Neural cell (in vitro differentiated cells): ENCODE measurements at regions not wholly inside any gene's neighbourhood (a gene's known extent, or its start where the extent isn't known, plus 50 kb on each side); places are given as distances from the start of the nearest gene placed in this dataset.

Source experiments
- EP300 ChIP-seq: fragments of 450-650 bp; conservative IDR thresholded peaks from 2 replicates; pipeline ENCODE4 v1.6.1; 2014; ENCODE audit warnings: antibody characterized with exemption, mild to moderate bottlenecking, moderate library complexity; ENCODE audit not compliant: poor library complexity, severe bottlenecking
- EZH2 ChIP-seq: fragments of 200-600, 300-800 bp; shearing (Covaris generic), sonication (generic); IDR thresholded peaks from 2 replicates; pipeline ENCODE4 v1.6.1; 2014; ENCODE audit warnings: antibody characterized with exemption, low read length, borderline replicate concordance, mild to moderate bottlenecking; ENCODE audit not compliant: insufficient read depth, poor library complexity, severe bottlenecking
- MXI1 ChIP-seq: fragments of 450-650 bp; conservative IDR thresholded peaks from 2 replicates; pipeline ENCODE4 v1.6.1; 2014; ENCODE audit warnings: antibody characterized with exemption, mild to moderate bottlenecking; ENCODE audit not compliant: poor library complexity, severe bottlenecking
- POLR2AphosphoS5 ChIP-seq: IDR thresholded peaks from 2 replicates; pipeline ENCODE4 v1.6.1; 2012
- SMC3 ChIP-seq: fragments of 450-650 bp; conservative IDR thresholded peaks from 2 replicates; pipeline ENCODE4 v1.6.1; 2014; ENCODE audit warnings: antibody characterized with exemption, mild to moderate bottlenecking, moderate library complexity; ENCODE audit not compliant: poor library complexity
- TF ChIP-seq, protein P1 (sequence below): fragments of 450-650 bp; IDR thresholded peaks from 2 replicates; pipeline ENCODE4 v1.5.1; 2014; ENCODE audit warnings: antibody characterized with exemption, mild to moderate bottlenecking, moderate library complexity; ENCODE audit not compliant: poor library complexity, severe bottlenecking

DNA sequence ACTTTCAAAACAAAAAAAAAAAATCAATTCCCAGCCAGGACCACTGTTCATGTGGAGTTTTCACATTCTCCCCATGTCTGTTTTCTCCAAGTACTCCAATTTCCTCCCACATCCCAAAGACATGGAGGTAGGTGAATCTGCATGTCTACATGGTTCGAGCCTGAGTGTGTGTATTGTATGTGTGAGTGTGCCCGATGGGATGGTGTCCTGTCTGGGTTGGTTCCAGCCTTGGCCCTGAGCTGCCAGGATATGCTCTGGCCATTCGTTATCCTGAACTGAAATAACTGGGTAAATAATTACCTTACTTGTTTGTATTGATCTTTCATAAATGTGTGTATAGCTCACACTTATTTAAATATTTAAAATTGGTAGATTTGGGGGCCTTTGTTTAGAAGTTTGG, 452.3 kb upstream of the RORB start:
- no peak for TF ChIP-seq MXI1
- TF ChIP-seq, protein P1, sequence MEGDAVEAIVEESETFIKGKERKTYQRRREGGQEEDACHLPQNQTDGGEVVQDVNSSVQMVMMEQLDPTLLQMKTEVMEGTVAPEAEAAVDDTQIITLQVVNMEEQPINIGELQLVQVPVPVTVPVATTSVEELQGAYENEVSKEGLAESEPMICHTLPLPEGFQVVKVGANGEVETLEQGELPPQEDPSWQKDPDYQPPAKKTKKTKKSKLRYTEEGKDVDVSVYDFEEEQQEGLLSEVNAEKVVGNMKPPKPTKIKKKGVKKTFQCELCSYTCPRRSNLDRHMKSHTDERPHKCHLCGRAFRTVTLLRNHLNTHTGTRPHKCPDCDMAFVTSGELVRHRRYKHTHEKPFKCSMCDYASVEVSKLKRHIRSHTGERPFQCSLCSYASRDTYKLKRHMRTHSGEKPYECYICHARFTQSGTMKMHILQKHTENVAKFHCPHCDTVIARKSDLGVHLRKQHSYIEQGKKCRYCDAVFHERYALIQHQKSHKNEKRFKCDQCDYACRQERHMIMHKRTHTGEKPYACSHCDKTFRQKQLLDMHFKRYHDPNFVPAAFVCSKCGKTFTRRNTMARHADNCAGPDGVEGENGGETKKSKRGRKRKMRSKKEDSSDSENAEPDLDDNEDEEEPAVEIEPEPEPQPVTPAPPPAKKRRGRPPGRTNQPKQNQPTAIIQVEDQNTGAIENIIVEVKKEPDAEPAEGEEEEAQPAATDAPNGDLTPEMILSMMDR, result no peak
- no peak for TF ChIP-seq EZH2
- TF ChIP-seq EP300, result no peak
- TF ChIP-seq SMC3, result no peak
- no peak for TF ChIP-seq POLR2AphosphoS5
